Smooth muscle cell (in vitro differentiated cells): ENCODE measurements at regions not wholly inside any gene's neighbourhood (a gene's known extent, or its start where the extent isn't known, plus 50 kb on each side); places are given as distances from the start of the nearest gene placed in this dataset.

Source experiments
- DNase-seq: peaks from one replicate; lab custom pipeline; 2025; ENCODE audit not compliant: unreplicated experiment; lab: John Stamatoyannopoulos, UW
- H2AFZ ChIP-seq: fragments of 200-600 bp; sonication (generic); 2 replicates; pipeline ENCODE4 v1.6.0; 2016; ENCODE audit warnings: antibody characterized with exemption, low read depth, mild to moderate bottlenecking
- H3F3A ChIP-seq: fragments of 200-600 bp; sonication (generic); 2 replicates; pipeline ENCODE4 v1.6.0; 2017; ENCODE audit warnings: antibody characterized with exemption, low read depth
- H3K27ac ChIP-seq: fragments of 200-600 bp; sonication (generic); 2 replicates; pipeline ENCODE4 v1.5.1; 2016; ENCODE audit warnings: low read depth, mild to moderate bottlenecking
- H3K27me3 ChIP-seq: fragments of 200-600 bp; sonication (generic); 2 replicates; pipeline ENCODE4 v1.6.1; 2016; ENCODE audit warnings: low read depth, mild to moderate bottlenecking
- H3K36me3 ChIP-seq: fragments of 200-600 bp; sonication (generic); 2 replicates; pipeline ENCODE4 v1.5.1; 2016; ENCODE audit warnings: low read depth
- H3K4me1 ChIP-seq: fragments of 200-600 bp; sonication (generic); 2 replicates; pipeline ENCODE4 v1.5.1; 2016; ENCODE audit warnings: low read depth
- H3K4me2 ChIP-seq: fragments of 200-600 bp; sonication (generic); 2 replicates; pipeline ENCODE4 v1.6.0; 2016; ENCODE audit warnings: mild to moderate bottlenecking
- H3K4me3 ChIP-seq: fragments of 200-600 bp; sonication (generic); 2 replicates; pipeline ENCODE4 v1.5.1; 2016; ENCODE audit warnings: mild to moderate bottlenecking
- H3K79me2 ChIP-seq: fragments of 200-600 bp; sonication (generic); 2 replicates; pipeline ENCODE4 v1.6.0; 2016; ENCODE audit warnings: low read depth, mild to moderate bottlenecking
- H3K9ac ChIP-seq: fragments of 200-600 bp; sonication (generic); 2 replicates; pipeline ENCODE4 v1.6.0; 2016; ENCODE audit warnings: low read depth
- H3K9me3 ChIP-seq: fragments of 200-600 bp; sonication (generic); replicated peaks from 2 replicates; pipeline ENCODE4 v1.5.1; 2016; ENCODE audit warnings: low read depth
- H4K20me1 ChIP-seq: fragments of 200-600 bp; sonication (generic); 2 replicates; pipeline ENCODE4 v1.6.0; 2016; ENCODE audit warnings: low read depth
- CTCF ChIP-seq: fragments of 200-600 bp; sonication (generic); IDR thresholded peaks from 2 replicates; pipeline ENCODE4 v1.5.1; 2017; ENCODE audit warnings: borderline replicate concordance, mild to moderate bottlenecking, antibody characterized with exemption; ENCODE audit not compliant: insufficient read depth, poor library complexity, severe bottlenecking
- WGBS: methylation state at CpG from one replicate; pipeline ENCODE4 v1.1.7; 2016; ENCODE audit warnings: low lambda C conversion rate; 5-methylcytosine and 5-hydroxymethylcytosine counted together

GRCh38 chr5:53331463-53331862 is 149.0 kb upstream of the FST start:
- Histone ChIP-seq H3K4me3 (no peak overlapping the region), H3K79me2 (no peaks in the 10 kb centered on the region), H3K27ac (peak overlapping the region; percentile 93), H3K9ac (peak overlapping the region; percentile 66), H3F3A (peaks cover 18% of the 10 kb centered on the region), H2AFZ (no peak overlapping the region), H3K9me3 (no peaks in the 10 kb centered on the region), H3K4me1 (peaks cover 21% of the 10 kb centered on the region), H4K20me1 (no peaks in the 10 kb centered on the region), H3K4me2 (peak overlapping the region; percentile 48), H3K27me3 (no peaks in the 10 kb centered on the region), H3K36me3 (no peaks in the 10 kb centered on the region)
- no peak for DNase-seq
- WGBS = 0% methylated on average over 1 of the region's 1 CpG
- TF ChIP-seq CTCF = no peak

- peak overlapping the region; percentile 8 for H3K9ac ChIP-seq
- no peaks in the 10 kb centered on the region for H3K9me3 ChIP-seq
- peak overlapping the region; percentile 50 for H3K4me2 ChIP-seq
- H4K20me1 ChIP-seq = no peaks in the 10 kb centered on the region
- H3K79me2 ChIP-seq = no peaks in the 10 kb centered on the region
- 39% methylated on average over 3 of the region's 3 CpGs for WGBS
- no peaks in the 10 kb centered on the region for H3K27me3 ChIP-seq
- no peak for DNase-seq
- peak overlapping the region; percentile 93 for H3K27ac ChIP-seq
- no peak for TF ChIP-seq CTCF
- H3F3A ChIP-seq = peaks cover 18% of the 10 kb centered on the region
- H2AFZ ChIP-seq = no peak overlapping the region
- H3K36me3 ChIP-seq = no peaks in the 10 kb centered on the region
- H3K4me3 ChIP-seq = no peak overlapping the region
- H3K4me1 ChIP-seq = peaks cover 21% of the 10 kb centered on the region
Observed at GRCh38 chr5:53333160-53333559, 147.3 kb upstream of the FST start.

- H3K9me3 ChIP-seq = no peaks in the 10 kb centered on the region
Observed at GRCh38 chr5:53334431-53334941, 145.9 kb upstream of the FST start.

More at GRCh38 chr5:53334431-53334941, 145.9 kb upstream of the FST start:
- Histone ChIP-seq H3K4me1 (peaks cover 21% of the 10 kb centered on the region), H3K27ac (peak overlapping the region; percentile 93), H3K36me3 (no peaks in the 10 kb centered on the region), H2AFZ (no peak overlapping the region), H3K27me3 (no peaks in the 10 kb centered on the region), H3K9ac (no peak overlapping the region), H4K20me1 (no peaks in the 10 kb centered on the region), H3K4me2 (no peak overlapping the region), H3F3A (peaks cover 18% of the 10 kb centered on the region), H3K4me3 (no peak overlapping the region), H3K79me2 (no peaks in the 10 kb centered on the region)
- WGBS = 72% methylated on average over 4 of the region's 4 CpGs
- DNase-seq = no peak
- TF ChIP-seq CTCF = no peak
